ENCODE measurements at regions not wholly inside any gene's neighbourhood (a gene's known extent, or its start where the extent isn't known, plus 50 kb on each side); places are given as distances from the start of the nearest gene placed in this dataset.

GRCh38 chr5:2106721-2107120, 224.0 kb upstream of the IRX4 start:
- H3K9me3 ChIP-seq (ENCODE audit: low read length) = no peaks in the 10 kb centered on the region
- no peak overlapping the region for H3K4me3 ChIP-seq (ENCODE audit: low read depth in 1 of 2, low read length in 2 of 2)
- no peak overlapping the region for H3K9ac ChIP-seq (ENCODE audit: low read length)
- no peaks in the 10 kb centered on the region for H3K4me1 ChIP-seq (ENCODE audit: insufficient read depth, low read length)
- H3K27me3 ChIP-seq (ENCODE audit: control insufficient read depth in 1 of 2, insufficient read depth in 2 of 2, low read length in 2 of 2) = no peaks in the 10 kb centered on the region
- H3K36me3 ChIP-seq (ENCODE audit: insufficient read depth, low read length) = no peaks in the 10 kb centered on the region
- no peak overlapping the region for H3K27ac ChIP-seq (ENCODE audit: low read depth, low read length)

- H3K9ac ChIP-seq (ENCODE audit: low read length) = no peak overlapping the region
- no peak overlapping the region for H3K4me3 ChIP-seq (ENCODE audit: low read depth in 1 of 2, low read length in 2 of 2)
- H3K4me1 ChIP-seq (ENCODE audit: insufficient read depth, low read length) = no peaks in the 10 kb centered on the region
- H3K27me3 ChIP-seq (ENCODE audit: control insufficient read depth in 1 of 2, insufficient read depth in 2 of 2, low read length in 2 of 2) = no peaks in the 10 kb centered on the region
- no peaks in the 10 kb centered on the region for H3K36me3 ChIP-seq (ENCODE audit: insufficient read depth, low read length)
- no peaks in the 10 kb centered on the region for H3K9me3 ChIP-seq (ENCODE audit: low read length)
- no peak overlapping the region for H3K27ac ChIP-seq (ENCODE audit: low read depth, low read length)
These were observed 222.4 kb upstream of the IRX4 start for GRCh38 chr5:2105141-2105540.

- H3K9ac ChIP-seq (ENCODE audit: low read length) = no peak overlapping the region
- H3K36me3 ChIP-seq (ENCODE audit: insufficient read depth, low read length) = no peaks in the 10 kb centered on the region
- H3K27ac ChIP-seq (ENCODE audit: low read depth, low read length) = no peak overlapping the region
- no peaks in the 10 kb centered on the region for H3K4me1 ChIP-seq (ENCODE audit: insufficient read depth, low read length)
- H3K9me3 ChIP-seq (ENCODE audit: low read length) = no peaks in the 10 kb centered on the region
- H3K27me3 ChIP-seq (ENCODE audit: control insufficient read depth in 1 of 2, insufficient read depth in 2 of 2, low read length in 2 of 2) = no peaks in the 10 kb centered on the region
- H3K4me3 ChIP-seq (ENCODE audit: low read depth in 1 of 2, low read length in 2 of 2) = no peak overlapping the region
These were observed 221.2 kb upstream of the IRX4 start for GRCh38 chr5:2103940-2104339.

- Histone ChIP-seq H3K27me3 (ENCODE audit: control insufficient read depth in 1 of 2, insufficient read depth in 2 of 2, low read length in 2 of 2) (no peaks in the 10 kb centered on the region), H3K4me3 (ENCODE audit: low read depth in 1 of 2, low read length in 2 of 2) (no peak overlapping the region), H3K4me1 (ENCODE audit: insufficient read depth, low read length) (no peaks in the 10 kb centered on the region), H3K36me3 (ENCODE audit: insufficient read depth, low read length) (no peaks in the 10 kb centered on the region), H3K27ac (ENCODE audit: low read depth, low read length) (no peak overlapping the region), H3K9me3 (ENCODE audit: low read length) (no peaks in the 10 kb centered on the region), H3K9ac (ENCODE audit: low read length) (no peak overlapping the region)
These were observed 220.4 kb upstream of the IRX4 start for GRCh38 chr5:2102819-2103776.

GRCh38 chr5:2101685-2102084, 219.0 kb upstream of the IRX4 start:
- no peaks in the 10 kb centered on the region for H3K4me1 ChIP-seq (ENCODE audit: insufficient read depth, low read length)
- H3K9me3 ChIP-seq (ENCODE audit: low read length) = no peaks in the 10 kb centered on the region
- no peaks in the 10 kb centered on the region for H3K27me3 ChIP-seq (ENCODE audit: control insufficient read depth in 1 of 2, insufficient read depth in 2 of 2, low read length in 2 of 2)
- no peak overlapping the region for H3K27ac ChIP-seq (ENCODE audit: low read depth, low read length)
- no peak overlapping the region for H3K9ac ChIP-seq (ENCODE audit: low read length)
- H3K4me3 ChIP-seq (ENCODE audit: low read depth in 1 of 2, low read length in 2 of 2) = no peak overlapping the region
- no peaks in the 10 kb centered on the region for H3K36me3 ChIP-seq (ENCODE audit: insufficient read depth, low read length)

GRCh38 chr5:2096887-2097505, 214.3 kb upstream of the IRX4 start:
- Histone ChIP-seq H3K9ac (ENCODE audit: low read length) (no peak overlapping the region), H3K4me3 (ENCODE audit: low read depth in 1 of 2, low read length in 2 of 2) (no peak overlapping the region), H3K4me1 (ENCODE audit: insufficient read depth, low read length) (no peaks in the 10 kb centered on the region), H3K27me3 (ENCODE audit: control insufficient read depth in 1 of 2, insufficient read depth in 2 of 2, low read length in 2 of 2) (no peaks in the 10 kb centered on the region), H3K36me3 (ENCODE audit: insufficient read depth, low read length) (no peaks in the 10 kb centered on the region), H3K9me3 (ENCODE audit: low read length) (no peaks in the 10 kb centered on the region), H3K27ac (ENCODE audit: low read depth, low read length) (no peak overlapping the region)

GRCh38 chr5:2095011-2095410, 212.3 kb upstream of the IRX4 start:
- Histone ChIP-seq H3K4me3 (ENCODE audit: low read depth in 1 of 2, low read length in 2 of 2) (no peak overlapping the region), H3K9me3 (ENCODE audit: low read length) (no peaks in the 10 kb centered on the region), H3K9ac (ENCODE audit: low read length) (no peak overlapping the region), H3K36me3 (ENCODE audit: insufficient read depth, low read length) (no peaks in the 10 kb centered on the region), H3K27ac (ENCODE audit: low read depth, low read length) (no peak overlapping the region), H3K27me3 (ENCODE audit: control insufficient read depth in 1 of 2, insufficient read depth in 2 of 2, low read length in 2 of 2) (no peaks in the 10 kb centered on the region), H3K4me1 (ENCODE audit: insufficient read depth, low read length) (no peaks in the 10 kb centered on the region)

- Histone ChIP-seq H3K36me3 (ENCODE audit: insufficient read depth, low read length) (no peaks in the 10 kb centered on the region), H3K9me3 (ENCODE audit: low read length) (no peaks in the 10 kb centered on the region), H3K27ac (ENCODE audit: low read depth, low read length) (no peak overlapping the region), H3K4me3 (ENCODE audit: low read depth in 1 of 2, low read length in 2 of 2) (no peak overlapping the region), H3K9ac (ENCODE audit: low read length) (no peak overlapping the region), H3K4me1 (ENCODE audit: insufficient read depth, low read length) (no peaks in the 10 kb centered on the region), H3K27me3 (ENCODE audit: control insufficient read depth in 1 of 2, insufficient read depth in 2 of 2, low read length in 2 of 2) (no peaks in the 10 kb centered on the region)
These were observed 211.9 kb upstream of the IRX4 start for GRCh38 chr5:2094616-2094995.

GRCh38 chr5:2093859-2094615, 211.3 kb upstream of the IRX4 start:
- Histone ChIP-seq H3K27ac (ENCODE audit: low read depth, low read length) (no peak overlapping the region), H3K9ac (ENCODE audit: low read length) (no peak overlapping the region), H3K27me3 (ENCODE audit: control insufficient read depth in 1 of 2, insufficient read depth in 2 of 2, low read length in 2 of 2) (no peaks in the 10 kb centered on the region), H3K36me3 (ENCODE audit: insufficient read depth, low read length) (no peaks in the 10 kb centered on the region), H3K9me3 (ENCODE audit: low read length) (no peaks in the 10 kb centered on the region), H3K4me1 (ENCODE audit: insufficient read depth, low read length) (no peaks in the 10 kb centered on the region), H3K4me3 (ENCODE audit: low read depth in 1 of 2, low read length in 2 of 2) (no peak overlapping the region)

GRCh38 chr5:2091921-2092320, 209.2 kb upstream of the IRX4 start:
- Histone ChIP-seq H3K36me3 (ENCODE audit: insufficient read depth, low read length) (no peaks in the 10 kb centered on the region), H3K27me3 (ENCODE audit: control insufficient read depth in 1 of 2, insufficient read depth in 2 of 2, low read length in 2 of 2) (no peaks in the 10 kb centered on the region), H3K9ac (ENCODE audit: low read length) (no peak overlapping the region), H3K4me3 (ENCODE audit: low read depth in 1 of 2, low read length in 2 of 2) (no peak overlapping the region), H3K4me1 (ENCODE audit: insufficient read depth, low read length) (no peaks in the 10 kb centered on the region), H3K9me3 (ENCODE audit: low read length) (no peaks in the 10 kb centered on the region), H3K27ac (ENCODE audit: low read depth, low read length) (no peak overlapping the region)

GRCh38 chr5:2087980-2088379, 205.3 kb upstream of the IRX4 start:
- no peak overlapping the region for H3K4me3 ChIP-seq (ENCODE audit: low read depth in 1 of 2, low read length in 2 of 2)

More at GRCh38 chr5:2087980-2088379, 205.3 kb upstream of the IRX4 start:
- H3K9ac ChIP-seq (ENCODE audit: low read length) = no peak overlapping the region
- H3K4me1 ChIP-seq (ENCODE audit: insufficient read depth, low read length) = no peaks in the 10 kb centered on the region
- H3K27me3 ChIP-seq (ENCODE audit: control insufficient read depth in 1 of 2, insufficient read depth in 2 of 2, low read length in 2 of 2) = no peaks in the 10 kb centered on the region
- H3K27ac ChIP-seq (ENCODE audit: low read depth, low read length) = no peak overlapping the region
- H3K9me3 ChIP-seq (ENCODE audit: low read length) = no peaks in the 10 kb centered on the region
- no peaks in the 10 kb centered on the region for H3K36me3 ChIP-seq (ENCODE audit: insufficient read depth, low read length)
